GM21825 (cell line): ENCODE measurements at regions not wholly inside any gene's neighbourhood (a gene's known extent, or its start where the extent isn't known, plus 50 kb on each side); places are given as distances from the start of the nearest gene placed in this dataset.

Experiments
- ATAC-seq: cut with Tn5 transposase; IDR thresholded peaks from one replicate; pipeline ENCODE4 v1.9.1; 2021; ENCODE audit warnings: mild to moderate bottlenecking, moderate library complexity; ENCODE audit not compliant: unreplicated experiment

- ATAC-seq = no peak
Measured at GRCh38 chr15:95511671-95512070, 818.8 kb upstream of the NR2F2 start.

- no peak for ATAC-seq
Measured at GRCh38 chr15:95512906-95513305, 817.6 kb upstream of the NR2F2 start.

- no peak for ATAC-seq
Measured at GRCh38 chr15:95519887-95520286, 810.6 kb upstream of the NR2F2 start.

- ATAC-seq = no peak
Measured at GRCh38 chr15:95520511-95520910, 810.0 kb upstream of the NR2F2 start.

GRCh38 chr15:95520922-95521321 is 809.6 kb upstream of the NR2F2 start:
- ATAC-seq = no peak

GRCh38 chr15:95522533-95522932 is 808.0 kb upstream of the NR2F2 start:
- ATAC-seq = no peak

GRCh38 chr15:95528920-95529319 is 801.6 kb upstream of the NR2F2 start:
- ATAC-seq = no peak

- ATAC-seq = no peak
Measured at GRCh38 chr15:95536638-95537037, 793.9 kb upstream of the NR2F2 start.

- ATAC-seq = no peak
Measured at GRCh38 chr15:95538693-95539092, 791.8 kb upstream of the NR2F2 start.

GRCh38 chr15:95541301-95541700 is 789.2 kb upstream of the NR2F2 start:
- no peak for ATAC-seq

GRCh38 chr15:95549168-95549738 is 781.2 kb upstream of the NR2F2 start:
- no peak for ATAC-seq

GRCh38 chr15:95550702-95551101 is 779.8 kb upstream of the NR2F2 start:
- no peak for ATAC-seq

GRCh38 chr15:95556225-95556624 is 774.3 kb upstream of the NR2F2 start:
- no peak for ATAC-seq

- ATAC-seq = no peak
Measured at GRCh38 chr15:95556866-95557225, 773.7 kb upstream of the NR2F2 start.

GRCh38 chr15:95557226-95558046 is 773.1 kb upstream of the NR2F2 start:
- no peak for ATAC-seq

- no peak for ATAC-seq
Measured at GRCh38 chr15:95558131-95558530, 772.4 kb upstream of the NR2F2 start.

GRCh38 chr15:95558916-95559315 is 771.6 kb upstream of the NR2F2 start:
- no peak for ATAC-seq

GRCh38 chr15:95559875-95560394 is 770.6 kb upstream of the NR2F2 start:
- ATAC-seq = no peak

GRCh38 chr15:95561463-95561862 is 769.0 kb upstream of the NR2F2 start:
- ATAC-seq = no peak

- no peak for ATAC-seq
Measured at GRCh38 chr15:95563634-95564033, 766.9 kb upstream of the NR2F2 start.

GRCh38 chr15:95565016-95565600 is 765.4 kb upstream of the NR2F2 start:
- no peak for ATAC-seq

- no peak for ATAC-seq
Measured at GRCh38 chr15:95565690-95566089, 764.8 kb upstream of the NR2F2 start.
